Fibroblast of skin of back (primary cell): ENCODE measurements at regions not wholly inside any gene's neighbourhood (a gene's known extent, or its start where the extent isn't known, plus 50 kb on each side); places are given as distances from the start of the nearest gene placed in this dataset.

Experiments used
- DNase-seq: peaks from one replicate; pipeline ENCODE4 v3.0.0-alpha.2; 2013

DNA sequence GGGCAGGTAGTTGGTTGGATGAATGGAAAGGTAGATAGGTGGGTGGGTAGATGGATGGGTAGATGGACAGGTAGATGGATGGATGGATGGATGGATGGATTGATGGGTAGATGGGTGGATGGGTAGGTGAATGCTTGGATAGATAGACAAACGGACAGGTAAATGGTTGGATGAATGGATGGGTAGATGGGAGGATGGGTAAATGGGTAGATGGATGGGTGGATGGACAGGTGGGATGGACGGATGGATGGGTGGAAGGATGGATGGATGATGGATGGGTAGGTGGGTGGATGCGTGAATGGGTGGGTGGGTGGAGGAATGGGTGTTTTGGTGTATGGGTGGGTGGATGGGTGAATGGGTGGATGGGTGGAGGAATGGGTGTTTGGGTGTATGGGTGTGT lies 50.1 kb upstream of the ASAP2 start:
- DNase-seq: no peak

DNA sequence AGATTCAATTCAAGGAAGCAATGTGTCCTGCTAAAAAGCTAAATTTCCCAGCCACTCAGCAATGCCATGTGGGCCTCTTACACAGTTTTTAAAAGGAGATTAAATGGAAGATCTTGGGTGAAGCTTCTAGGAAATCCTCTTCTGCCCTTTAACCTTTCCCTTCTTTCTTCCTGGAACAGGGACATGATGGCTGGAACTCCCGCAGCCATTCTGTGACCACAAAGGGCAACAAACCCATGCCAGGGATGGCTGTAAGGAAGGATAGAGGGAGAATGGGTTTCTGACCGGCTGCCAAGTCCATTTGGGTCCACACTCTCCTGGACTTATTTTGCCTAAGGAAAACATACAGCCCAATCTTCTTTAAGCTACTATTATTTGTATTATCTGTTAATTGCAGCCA lies 52.6 kb upstream of the ASAP2 start:
- no peak for DNase-seq

DNA sequence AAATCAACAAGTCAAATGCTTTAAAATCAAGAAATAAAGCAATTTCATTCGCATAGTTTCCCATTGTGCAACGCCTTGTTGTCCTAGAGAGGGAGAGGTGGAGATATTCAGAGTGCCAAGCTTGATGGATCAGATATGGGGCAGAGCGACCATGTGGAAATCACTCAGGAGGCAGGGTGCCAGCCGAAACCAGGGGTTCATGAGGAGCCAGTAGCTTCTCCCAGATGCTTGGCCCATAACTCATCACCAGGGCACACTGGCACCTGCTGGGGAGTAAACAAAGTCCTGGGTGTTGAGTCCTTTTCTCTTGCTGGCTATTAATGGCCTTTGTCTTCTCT lies 53.0 kb upstream of the ASAP2 start:
- no peak for DNase-seq

DNA sequence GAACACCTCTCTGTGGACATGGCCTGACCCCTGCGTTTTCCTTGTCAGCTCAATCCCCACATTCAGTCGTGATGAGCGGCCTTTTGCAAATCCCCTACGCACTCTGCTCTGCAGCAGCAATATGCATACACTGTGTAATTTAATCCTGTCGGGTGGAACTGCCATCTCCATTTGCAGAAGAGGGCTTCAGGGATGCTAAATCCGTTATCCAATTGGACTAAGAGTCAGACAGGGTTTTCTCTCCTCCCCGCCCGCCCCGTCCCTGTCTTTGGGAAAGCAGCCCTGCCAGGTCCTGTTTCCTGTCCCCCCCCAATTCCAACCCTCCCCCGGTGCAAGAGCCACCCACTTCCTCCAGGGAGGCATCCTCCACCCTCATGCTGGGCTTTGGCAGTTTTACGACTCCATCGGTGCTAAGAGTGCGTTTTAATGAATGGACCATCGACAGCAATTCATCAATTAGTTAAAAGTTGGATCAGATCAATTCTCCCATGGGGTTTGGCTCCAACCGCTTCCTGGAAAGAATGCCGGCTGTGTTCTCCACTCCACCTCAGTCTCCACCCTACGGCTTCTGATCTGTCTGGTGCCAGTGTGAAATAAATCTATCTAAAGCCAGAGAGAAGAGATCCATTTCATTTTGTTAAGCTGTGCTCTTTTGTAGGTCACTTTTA lies 53.5 kb upstream of the ASAP2 start:
- peak; percentile 45 for DNase-seq

DNA sequence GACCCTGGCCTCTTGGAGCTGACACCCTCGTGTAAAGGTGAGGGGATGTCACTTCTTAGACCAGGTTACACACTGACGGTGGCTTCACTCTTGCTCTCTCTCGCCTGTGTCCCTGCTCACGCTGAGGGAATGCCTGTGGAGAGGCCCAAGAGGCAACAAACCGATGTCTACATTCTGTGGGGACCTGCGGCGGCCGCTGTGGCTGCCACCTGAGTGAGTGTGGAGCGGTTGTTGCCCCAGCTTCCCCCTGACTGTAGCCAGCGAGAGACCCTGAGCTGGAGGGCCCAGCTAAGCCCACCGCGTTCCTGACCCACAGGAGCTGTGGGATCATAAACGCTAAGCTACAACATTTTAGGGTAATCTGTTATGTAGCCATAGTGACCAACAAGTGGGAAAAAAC lies 55.7 kb upstream of the ASAP2 start:
- no peak for DNase-seq

DNA sequence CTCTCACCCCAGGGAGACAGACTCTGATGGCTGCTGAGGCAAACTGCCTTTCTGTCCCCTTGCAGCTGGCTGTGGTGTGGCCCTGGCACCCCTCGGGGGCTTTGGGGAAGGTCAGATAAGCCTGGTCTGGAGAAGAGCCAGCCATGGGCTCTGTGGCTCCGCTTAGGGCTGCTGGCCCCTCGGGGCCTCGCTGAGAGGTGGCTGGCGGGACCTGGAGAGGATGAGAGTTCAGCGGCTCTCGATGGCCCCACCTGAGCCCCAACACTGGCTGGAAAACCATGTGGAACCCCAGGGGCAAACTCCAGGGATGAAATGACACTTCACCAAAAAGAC lies 56.1 kb upstream of the ASAP2 start:
- DNase-seq: no peak

DNA sequence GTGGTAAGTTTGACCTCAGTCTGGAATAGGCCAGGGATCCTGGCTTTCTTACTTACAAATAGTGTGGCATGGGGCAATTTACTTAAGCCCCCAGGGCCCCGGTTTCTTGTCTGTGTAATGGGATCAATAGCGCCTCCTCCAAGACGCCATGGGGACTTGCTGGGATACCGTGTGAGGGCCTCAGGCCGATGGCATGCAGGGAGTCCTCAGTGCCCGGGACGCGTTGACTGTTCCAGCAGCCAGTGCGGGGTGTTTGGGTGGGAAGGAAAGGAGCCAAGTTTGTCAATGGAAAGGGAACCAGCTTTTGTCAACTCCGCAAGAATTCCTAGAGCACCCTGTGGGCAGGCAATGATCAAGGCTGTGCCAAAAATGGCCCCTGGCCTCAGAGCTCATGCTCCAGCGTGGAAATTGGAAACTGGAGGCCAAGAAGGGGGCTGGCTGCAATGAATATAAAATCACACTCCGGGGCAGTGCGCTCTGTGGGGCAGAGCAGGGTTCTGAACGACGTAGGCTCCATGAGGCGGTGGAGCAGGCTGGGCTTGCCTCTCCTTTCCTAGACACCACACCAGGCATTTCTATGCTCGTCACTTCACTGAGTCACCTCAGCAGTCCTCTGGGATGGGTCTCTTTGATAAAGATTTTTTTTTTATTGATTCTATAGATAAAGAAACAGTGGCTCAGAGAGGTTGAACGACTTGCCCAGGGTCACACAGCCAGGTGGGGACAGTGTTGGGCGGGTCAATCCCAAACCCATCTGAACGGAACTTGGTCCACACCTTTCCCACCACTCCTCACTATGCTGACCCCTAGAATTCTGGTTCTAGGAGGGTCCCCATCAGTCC lies 56.7 kb upstream of the ASAP2 start:
- DNase-seq: no peak

DNA sequence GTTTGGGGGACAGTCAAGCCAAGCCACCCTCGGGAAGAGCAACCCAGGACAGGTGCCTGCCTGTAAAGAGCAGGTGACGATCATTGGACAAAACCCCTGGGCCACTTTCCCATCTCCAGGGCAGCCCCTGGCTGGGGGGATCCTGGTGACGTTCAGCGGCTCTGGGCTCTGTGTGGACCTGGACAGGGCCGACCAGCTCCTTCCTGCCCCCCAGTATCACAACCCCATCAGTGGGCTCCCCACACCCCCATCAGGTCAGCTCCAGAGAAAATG lies 57.3 kb upstream of the ASAP2 start:
- DNase-seq: no peak

DNA sequence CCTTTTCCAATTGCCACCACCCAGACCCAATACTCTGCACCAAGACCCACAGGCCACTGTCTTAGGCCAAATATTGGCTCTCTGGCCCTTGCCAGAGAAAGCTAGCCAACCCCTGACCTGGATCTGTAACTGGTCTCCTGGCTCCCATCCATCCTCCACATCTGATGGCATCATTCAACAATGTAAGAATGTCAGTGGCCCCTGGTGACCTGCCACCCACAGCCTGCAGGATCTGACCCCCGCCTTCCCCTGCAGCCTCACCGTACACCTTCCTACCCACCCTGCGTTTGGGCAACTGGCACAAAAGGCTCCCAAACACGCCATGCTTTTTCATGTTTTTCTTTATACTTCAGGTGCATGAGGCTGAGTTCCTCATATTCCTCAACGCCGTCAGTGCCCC lies 60.0 kb upstream of the ASAP2 start:
- no peak for DNase-seq

DNA sequence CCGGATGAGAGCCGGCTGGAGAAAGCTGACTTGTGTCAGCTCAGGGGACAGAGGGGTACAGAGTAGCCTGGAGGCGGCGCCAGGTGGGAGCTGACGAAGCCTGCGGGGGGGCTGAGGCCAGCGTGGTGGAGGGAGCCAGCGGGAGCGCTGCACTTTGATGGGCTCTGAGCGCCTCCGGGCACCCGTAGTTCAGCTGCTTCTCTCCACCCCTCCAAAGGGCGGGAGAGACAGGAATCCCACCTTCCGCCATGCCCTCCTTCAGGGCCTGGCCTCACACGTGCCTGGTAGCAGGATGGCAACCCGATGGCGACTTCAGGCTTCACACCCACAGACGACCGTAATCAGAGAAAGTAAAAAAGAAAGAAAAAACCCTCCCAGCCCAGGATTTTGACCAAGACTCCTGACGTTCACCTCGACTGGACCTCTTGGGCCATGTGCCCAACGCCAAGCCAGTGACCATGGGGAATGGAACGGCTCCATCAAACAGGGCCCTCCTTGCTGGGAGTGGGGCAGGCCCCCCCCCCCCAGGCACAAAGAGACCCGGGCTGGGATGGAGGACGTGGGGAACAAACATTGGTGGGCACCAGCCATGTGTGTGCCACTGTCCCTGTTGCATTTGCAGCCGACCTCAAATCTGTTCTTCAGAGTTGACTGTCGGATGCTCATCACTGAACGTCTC lies 60.7 kb upstream of the ASAP2 start:
- no peak for DNase-seq

DNA sequence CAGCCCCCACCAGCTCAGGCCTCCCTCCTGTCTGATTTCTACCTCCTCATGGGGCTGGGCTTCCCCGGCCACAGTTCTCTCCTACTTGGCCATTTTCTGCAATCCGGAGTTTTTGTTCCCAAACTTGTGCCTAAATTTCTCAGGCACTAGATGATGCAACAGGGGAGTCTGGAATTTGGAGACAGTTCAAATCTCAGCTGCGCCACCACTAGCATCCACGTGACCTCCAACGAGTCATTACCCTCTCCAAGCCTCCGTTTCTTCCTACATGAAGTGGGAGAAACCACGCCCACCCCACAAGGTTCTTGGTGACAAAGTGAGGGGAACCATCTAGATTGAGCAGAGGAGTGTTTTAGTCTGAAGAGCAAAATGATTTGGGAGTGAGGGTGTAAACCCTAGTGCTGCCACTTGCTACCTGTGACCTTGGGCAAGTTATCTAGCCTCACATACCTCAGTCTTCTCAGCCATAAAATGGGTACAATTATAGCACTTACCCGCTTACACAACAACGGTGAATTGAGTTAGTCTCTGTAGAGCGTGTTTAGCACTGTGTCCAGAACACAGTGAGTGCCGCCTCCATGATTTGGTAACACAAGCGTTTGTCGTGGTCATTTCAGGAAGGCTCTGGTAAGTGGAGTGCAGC lies 61.4 kb upstream of the ASAP2 start:
- peak; percentile 74 for DNase-seq

DNA sequence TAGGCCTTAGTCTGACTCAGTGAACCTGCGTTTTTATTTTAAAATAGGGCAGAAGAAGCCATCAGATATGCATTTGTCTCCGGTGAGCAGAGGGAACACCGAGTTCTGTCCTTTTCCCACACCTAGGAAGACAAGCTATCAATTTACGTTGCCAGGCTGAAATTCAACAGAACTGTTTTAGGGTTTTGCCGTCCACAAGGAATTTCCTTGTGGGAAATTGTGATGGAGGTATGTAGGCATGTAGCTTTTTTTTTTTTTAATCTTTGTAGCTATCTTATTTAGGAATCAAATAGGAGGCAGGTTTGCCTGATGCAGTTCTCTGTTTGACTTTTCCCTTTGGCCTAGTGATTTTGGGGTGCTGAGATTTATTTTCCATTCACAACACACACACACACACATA lies 62.0 kb upstream of the ASAP2 start:
- DNase-seq: peak; percentile 27

DNA sequence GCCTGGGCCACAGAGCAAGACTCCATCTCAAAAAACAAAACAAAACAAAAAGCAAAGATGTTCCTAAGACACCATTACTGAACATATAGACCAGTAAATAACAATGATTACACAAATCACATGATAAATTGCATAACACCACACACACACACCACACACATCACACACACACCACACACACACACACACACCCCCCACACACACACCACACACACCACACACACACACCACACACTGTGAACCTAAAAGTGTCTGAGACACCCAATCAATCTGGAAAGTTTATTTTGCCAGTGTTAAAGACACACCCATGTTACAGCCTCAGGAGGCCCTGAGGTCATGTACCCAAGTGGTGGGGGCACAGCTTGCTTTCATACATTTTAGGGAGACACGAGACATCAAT lies 62.6 kb upstream of the ASAP2 start:
- no peak for DNase-seq

DNA sequence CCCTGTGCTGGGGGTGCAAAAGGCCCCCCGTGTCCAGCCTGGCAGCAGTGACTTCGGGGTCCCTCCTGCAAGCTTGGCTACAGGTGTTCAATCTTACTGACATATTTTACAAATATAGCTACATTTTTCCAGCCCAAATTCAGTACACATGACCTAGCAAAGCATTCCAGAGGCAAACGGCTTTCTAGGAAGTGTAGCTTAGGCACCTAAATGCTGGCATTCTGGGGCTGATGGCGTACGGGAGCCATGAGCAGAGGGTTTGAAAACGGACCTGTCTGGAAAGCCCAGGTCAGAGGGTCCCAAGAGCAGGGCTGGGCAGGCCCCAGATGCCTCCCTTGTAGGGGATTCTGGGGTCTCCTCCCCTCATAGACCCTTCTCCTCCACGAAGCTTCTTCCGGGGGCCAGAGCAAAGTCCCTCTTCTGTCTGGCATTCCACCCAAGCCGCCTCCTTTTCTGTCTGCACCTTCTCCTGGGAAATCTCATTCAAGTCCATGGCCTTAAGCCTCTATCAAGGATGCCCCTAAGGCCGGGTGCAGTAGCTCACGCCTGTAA lies 63.3 kb upstream of the ASAP2 start:
- no peak for DNase-seq

DNA sequence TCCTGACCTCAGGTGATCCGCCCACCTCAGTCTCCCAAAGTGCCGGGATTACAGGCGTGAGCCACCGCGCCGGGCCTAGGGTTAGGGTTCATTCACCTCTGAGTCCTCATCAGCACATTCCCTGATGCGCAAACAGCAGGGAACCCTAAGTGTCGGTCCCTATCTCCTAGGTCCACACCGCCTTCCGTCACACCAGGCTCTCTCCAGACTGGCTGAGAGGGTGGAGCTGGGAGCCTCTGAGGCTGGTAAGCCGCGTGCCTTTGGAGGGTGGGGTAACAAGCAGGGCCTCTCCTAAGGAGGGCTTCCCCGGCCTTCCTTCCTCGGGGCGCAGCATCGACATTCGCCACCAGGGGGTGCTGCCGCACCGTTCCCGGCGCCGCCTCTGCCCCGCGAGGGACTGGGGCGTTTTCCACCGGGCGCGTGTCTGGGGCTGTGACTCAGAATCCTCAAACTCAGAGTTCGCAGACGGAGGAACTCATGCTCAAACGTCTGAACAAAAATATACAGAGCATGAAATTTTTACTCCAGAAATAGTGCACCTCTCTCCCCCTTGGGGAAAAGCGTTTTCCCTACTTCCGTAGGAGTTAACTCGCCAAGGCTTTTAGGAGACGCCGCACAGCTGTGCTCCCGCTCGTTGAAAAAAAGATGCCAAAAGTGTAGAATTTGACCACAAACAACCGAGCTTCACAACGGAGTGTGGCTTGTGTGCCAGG lies 63.9 kb upstream of the ASAP2 start:
- DNase-seq: peak; percentile 91

DNA sequence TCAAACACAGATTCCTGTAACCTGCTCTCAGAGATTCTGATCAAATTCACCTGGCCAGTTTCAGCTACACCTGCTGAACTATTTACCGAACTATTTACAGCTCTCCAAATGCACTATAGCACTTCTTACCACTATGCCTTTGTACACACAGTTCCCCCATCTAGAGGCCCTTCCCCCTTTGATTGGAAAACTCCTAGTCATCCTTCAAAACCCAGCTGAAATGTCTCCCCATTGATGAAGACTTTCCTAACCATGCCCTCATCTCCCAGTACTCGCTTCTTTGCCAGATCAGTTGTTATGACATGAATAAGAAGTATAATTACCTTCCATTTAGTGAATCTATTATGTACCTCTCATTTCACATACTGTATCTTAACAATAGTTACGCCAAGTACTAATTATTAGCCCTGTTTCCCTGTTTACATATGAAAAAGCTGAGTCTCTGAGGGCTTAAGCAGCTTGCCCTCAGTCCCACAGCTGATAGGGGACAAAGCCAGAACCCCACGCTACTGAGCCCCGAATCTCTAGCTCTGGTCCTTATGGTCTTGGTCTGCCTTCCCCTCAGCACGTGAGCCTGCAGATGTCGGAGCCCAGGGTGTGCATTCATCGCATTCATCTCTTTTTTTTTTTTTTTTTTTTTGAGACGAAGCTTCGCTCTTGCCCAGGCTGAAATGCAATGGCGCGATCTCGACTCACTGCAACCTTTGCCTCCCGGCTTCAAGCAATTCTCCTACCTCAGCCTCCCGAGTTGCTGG lies 64.7 kb upstream of the ASAP2 start:
- DNase-seq: no peak

DNA sequence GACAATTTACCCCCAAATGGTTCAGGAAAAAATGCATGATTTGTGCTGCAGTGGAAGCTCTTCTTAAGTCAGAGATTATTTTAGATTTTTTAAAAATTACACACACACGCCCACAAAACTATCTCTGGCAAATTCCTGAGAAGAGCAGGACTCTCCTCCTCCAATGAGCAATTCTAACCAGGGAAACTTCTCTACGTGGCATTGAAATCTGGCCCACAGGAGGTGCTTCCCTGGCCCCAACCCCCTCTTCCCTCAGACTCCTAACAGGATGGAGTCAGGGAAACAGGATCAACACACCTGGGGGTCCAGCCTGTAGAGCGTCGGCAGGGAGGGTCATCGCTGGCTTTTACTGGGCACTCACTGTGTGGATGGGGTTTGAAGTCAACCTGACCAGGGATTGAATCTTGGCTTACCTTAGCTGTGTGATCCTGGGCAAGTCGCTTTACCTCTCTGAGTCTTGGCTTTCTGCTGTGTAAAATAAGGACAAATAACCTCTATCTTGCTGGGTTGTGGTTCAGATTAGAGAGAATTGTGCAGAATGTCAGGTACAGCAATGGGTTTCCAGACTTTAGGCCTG lies 65.4 kb upstream of the ASAP2 start:
- peak; percentile 57 for DNase-seq

DNA sequence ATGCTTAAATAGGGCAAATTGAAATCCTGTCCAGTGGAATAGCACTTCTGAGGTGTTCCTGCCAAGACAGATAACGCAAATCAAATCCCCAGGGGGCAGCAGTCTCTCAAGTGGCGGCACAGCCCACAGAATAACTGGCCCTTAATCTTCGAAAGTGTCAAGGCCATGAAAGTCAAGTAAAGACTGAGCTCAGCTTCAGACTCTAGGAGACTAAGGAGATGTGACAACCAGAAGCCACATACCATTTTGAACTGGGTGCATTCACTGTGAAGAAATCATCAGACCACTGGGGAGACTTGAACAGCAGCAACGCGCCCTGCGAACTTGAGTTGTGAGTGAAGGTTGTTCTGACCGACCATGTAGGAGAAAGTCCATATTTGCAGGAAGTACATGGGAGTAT lies 66.0 kb upstream of the ASAP2 start:
- DNase-seq: no peak

DNA sequence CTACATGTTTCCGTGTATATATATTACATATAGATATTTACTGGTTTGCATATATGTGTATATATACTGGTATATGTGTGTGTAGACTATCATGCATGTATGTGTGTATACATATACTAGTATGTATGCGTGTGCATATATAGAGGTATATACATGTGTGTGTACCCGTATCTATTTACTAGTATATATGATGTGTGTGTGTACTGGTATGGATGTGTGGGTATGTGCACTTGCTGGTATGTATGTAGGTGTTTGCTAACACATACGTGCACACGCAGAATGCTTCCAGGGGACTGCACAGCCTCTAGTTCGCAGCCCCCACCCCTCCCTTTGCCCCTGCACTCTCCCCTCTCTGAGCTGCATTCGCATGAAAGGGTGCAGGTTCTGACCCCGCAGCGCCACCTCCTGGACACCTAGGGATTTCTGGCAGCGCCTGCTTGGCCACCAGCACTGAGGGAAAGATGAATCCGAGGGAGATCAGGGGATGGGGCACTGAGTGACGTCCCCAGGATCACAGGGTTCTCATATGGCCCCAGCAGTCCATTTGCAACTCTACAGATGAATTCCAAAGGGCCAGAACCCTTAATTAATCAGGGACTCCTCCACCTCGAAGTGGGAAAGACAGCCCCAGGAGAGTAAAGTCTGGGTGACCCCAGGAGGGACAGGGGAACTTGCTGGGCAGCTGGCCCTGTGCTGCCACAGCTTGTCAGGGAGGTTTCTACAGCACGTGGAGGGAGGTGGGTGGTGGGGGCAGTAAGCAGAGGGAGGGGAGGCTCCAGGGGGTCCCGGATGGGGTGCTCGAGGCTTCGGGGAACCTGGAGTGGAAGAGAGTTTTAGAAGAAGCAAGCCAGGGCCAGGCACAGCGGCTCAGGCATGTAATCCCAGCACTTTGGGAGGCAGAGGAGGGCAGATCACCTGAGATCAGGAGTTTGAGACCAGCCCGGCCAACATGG lies 66.8 kb upstream of the ASAP2 start:
- peak; percentile 56 for DNase-seq

DNA sequence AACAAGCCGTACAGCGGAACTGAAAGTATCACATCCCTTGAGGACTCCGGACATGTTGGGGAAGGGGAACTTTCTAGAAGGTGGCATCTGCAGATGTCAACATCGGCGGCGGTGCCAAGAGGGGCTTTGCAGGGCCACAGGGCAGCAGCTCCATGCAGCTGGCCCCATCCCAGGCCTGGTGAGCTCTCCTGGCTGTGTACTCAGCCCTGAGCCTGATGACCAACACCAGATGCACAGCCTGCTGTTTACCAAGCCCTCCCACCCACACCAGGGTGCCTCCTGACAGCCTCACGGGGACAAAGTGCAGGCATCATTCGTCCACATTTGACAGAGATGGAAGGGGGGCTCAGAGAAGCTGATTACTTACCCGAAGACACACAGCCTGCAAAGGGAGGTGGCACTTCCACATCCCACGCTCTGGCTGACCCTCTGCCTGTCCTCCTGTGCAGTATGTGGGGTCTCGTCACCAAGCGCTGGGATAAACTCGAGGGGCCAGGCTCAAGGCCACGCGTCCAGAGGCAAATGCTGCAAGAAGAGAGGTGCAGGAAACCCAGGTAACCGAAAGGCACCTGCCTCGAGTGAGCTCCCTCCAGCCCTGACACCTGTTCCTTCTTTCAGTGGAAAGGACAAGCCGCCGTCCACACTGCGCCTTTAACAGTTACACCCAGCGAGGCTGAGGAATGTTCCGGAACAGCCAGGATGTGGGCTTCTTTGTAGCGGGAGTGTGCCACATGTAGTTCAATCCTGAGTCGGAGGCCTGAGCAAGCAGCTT lies 69.0 kb upstream of the ASAP2 start:
- DNase-seq: no peak
